HCT116 (cell line): ENCODE measurements at regions not wholly inside any gene's neighbourhood (a gene's known extent, or its start where the extent isn't known, plus 50 kb on each side); places are given as distances from the start of the nearest gene placed in this dataset.

Experiments used
- ATAC-seq: fragments of 200-7000 bp; cut with Tn5 transposase; 2 replicates; pipeline ENCODE4 v1.9.1; 2020; ENCODE audit warnings: mild to moderate bottlenecking, moderate library complexity
- BruUV-seq: library from RNA; stranded (reverse); fragments of 400-500 nt; replicated peaks from 2 replicates; lab custom pipeline; 2021; lab: Mats Ljungman, UMichigan
- CTCF ChIA-PET: fragments of 300-600 bp; sonication (Branson Sonifier 250); formaldehyde crosslinking; loops from one replicate; lab custom pipeline; 2021; ENCODE audit warnings: antibody characterized with exemption; lab: Charles Lee
- POLR2A ChIA-PET: fragments of 300-600, 350-600 bp; sonication (Branson Sonifier 250); formaldehyde crosslinking; loops from one replicate; lab custom pipeline; 2021; ENCODE audit warnings: antibody characterized with exemption; lab: Charles Lee
- RAD21 ChIA-PET, 2 experiments: fragments of 300-600 bp; sonication (Branson Sonifier 250); formaldehyde crosslinking; loops; one replicate each; lab custom pipeline; 2023; ENCODE audit warnings: low total read pairs in 2 of 2; ENCODE audit not compliant: uncharacterized antibody in 2 of 2, unreplicated experiment in 2 of 2, low non-redundant PET in 1 of 2; lab: Charles Lee
- DNase-seq: peaks from one replicate; pipeline ENCODE4 v3.0.0-alpha.2; 2010; ENCODE audit warnings: low read depth, low spot score
- H2AFZ ChIP-seq: fragments of 200-600 bp; shearing (Covaris generic), sonication (generic); 2 replicates; pipeline ENCODE4 v1.6.1; 2017; ENCODE audit warnings: low read depth, mixed run types, mixed read lengths, antibody characterized with exemption, low read length; ENCODE audit not compliant: poor library complexity, severe bottlenecking
- H3K27ac ChIP-seq: 2 replicates; pipeline ENCODE4 v1.5.1; 2012; ENCODE audit warnings: low read depth, low read length
- H3K27me3 ChIP-seq: fragments of 200-600 bp; sonication (generic); 2 replicates; pipeline ENCODE4 v1.6.1; 2016; ENCODE audit warnings: mixed run types, low read length, mixed read lengths; ENCODE audit not compliant: insufficient read depth
- H3K36me3 ChIP-seq, 2 experiments: fragments of 200-500 bp in 1 of 2; fragments of 200-600 bp in 1 of 2; sonication (Bioruptor generic) in 1 of 2; sonication (generic) in 1 of 2; 2 replicates each; pipeline versions ENCODE4 v1.5.1 to v1.6.1; 2014 to 2016; ENCODE audit warnings: low read length in 2 of 2, inconsistent platforms in 1 of 2, mixed read lengths in 1 of 2, mixed run types in 1 of 2; ENCODE audit not compliant: insufficient read depth in 2 of 2, control insufficient read depth in 1 of 2
- H3K4me1 ChIP-seq, 2 experiments: fragments of 200-600 bp in 1 of 2; sonication (generic) in 1 of 2; 2 replicates each; pipeline versions ENCODE4 v1.5.1 to v1.6.1; 2012 to 2017; ENCODE audit warnings: low read length in 2 of 2, inconsistent platforms in 1 of 2, mild to moderate bottlenecking in 1 of 2, mixed read lengths in 1 of 2, mixed run types in 1 of 2, moderate library complexity in 1 of 2; ENCODE audit not compliant: insufficient read depth in 2 of 2, control insufficient read depth in 1 of 2
- H3K4me2 ChIP-seq: fragments of 200-600 bp; sonication (generic); 2 replicates; pipeline ENCODE4 v1.6.1; 2017; ENCODE audit warnings: mixed run types, low read length, mixed read lengths
- H3K4me3 ChIP-seq, 2 experiments: fragments of 200-600 bp in 1 of 2; sonication (generic) in 1 of 2; replicated peaks in 1 of 2; 2 replicates each; pipeline ENCODE4 v1.5.1; 2011 to 2016; ENCODE audit warnings: low read length in 2 of 2, control low read depth in 1 of 2, low read depth in 1 of 2, mild to moderate bottlenecking in 1 of 2, mixed read lengths in 1 of 2, mixed run types in 1 of 2
- H3K79me2 ChIP-seq: fragments of 200-600 bp; sonication (generic); 2 replicates; pipeline ENCODE4 v1.6.1; 2017; ENCODE audit warnings: mild to moderate bottlenecking, mixed run types, low read length, moderate library complexity, mixed read lengths; ENCODE audit not compliant: insufficient read depth
- H3K9ac ChIP-seq: fragments of 200-600 bp; sonication (generic); 2 replicates; pipeline ENCODE4 v1.6.1; 2016; ENCODE audit warnings: low read length, mixed read lengths
- H3K9me2 ChIP-seq: fragments of 200-600 bp; sonication (generic), shearing (Covaris generic); 2 replicates; pipeline ENCODE4 v1.6.1; 2017; ENCODE audit warnings: mixed run types, mild to moderate bottlenecking, moderate library complexity; ENCODE audit not compliant: insufficient read depth
- H3K9me3 ChIP-seq, 2 experiments: fragments of 200-500 bp in 1 of 2; fragments of 200-600 bp in 1 of 2; sonication (Bioruptor generic) in 1 of 2; sonication (generic) in 1 of 2; 2 replicates each; pipeline ENCODE4 v1.6.1; 2014 to 2017; ENCODE audit warnings: low read length in 2 of 2, mixed read lengths in 2 of 2, inconsistent platforms in 1 of 2, low read depth in 1 of 2, mild to moderate bottlenecking in 1 of 2, mixed run types in 1 of 2, moderate library complexity in 1 of 2; ENCODE audit not compliant: control insufficient read depth in 1 of 2, insufficient read depth in 1 of 2
- H4K20me1 ChIP-seq: fragments of 200-600 bp; sonication (generic), shearing (Covaris generic); 2 replicates; pipeline ENCODE4 v1.6.1; 2017; ENCODE audit warnings: mixed run types, mild to moderate bottlenecking, moderate library complexity; ENCODE audit not compliant: insufficient read depth
- ATF3 ChIP-seq: IDR thresholded peaks from 2 replicates; pipeline ENCODE4 v1.6.1; 2012
- CBX3 ChIP-seq: IDR thresholded peaks from 2 replicates; pipeline ENCODE4 v1.6.1; 2012; ENCODE audit warnings: low read depth
- CEBPB ChIP-seq: IDR thresholded peaks from 2 replicates; pipeline ENCODE4 v1.6.1; 2012; ENCODE audit warnings: low read depth
- CTCF ChIP-seq, 3 experiments: fragments of 200-600 bp in 1 of 3; sonication (generic) in 1 of 3; IDR thresholded peaks in 2 of 3; conservative IDR thresholded peaks in 1 of 3; 2 replicates each; pipeline ENCODE4 v1.5.1; 2012 to 2017; ENCODE audit warnings: low read depth in 2 of 3, low read length in 2 of 3, antibody characterized with exemption in 1 of 3, borderline replicate concordance in 1 of 3, control low read depth in 1 of 3, mild to moderate bottlenecking in 1 of 3, mixed read lengths in 1 of 3, mixed run types in 1 of 3, moderate library complexity in 1 of 3; ENCODE audit not compliant: insufficient read depth in 1 of 3
- EGR1 ChIP-seq: IDR thresholded peaks from 2 replicates; pipeline ENCODE4 v1.6.1; 2012; ENCODE audit warnings: low read depth
- ELF1 ChIP-seq: IDR thresholded peaks from 2 replicates; pipeline ENCODE4 v1.6.1; 2012; ENCODE audit warnings: low read depth, borderline replicate concordance
- EZH2 ChIP-seq: fragments of 200-600 bp; sonication (generic); IDR thresholded peaks from 2 replicates; pipeline ENCODE4 v1.6.1; 2017; ENCODE audit warnings: antibody characterized with exemption, mixed run types
- EZH2phosphoT487 ChIP-seq: fragments of 200-600 bp; IDR thresholded peaks from 2 replicates; pipeline ENCODE4 v1.6.1; 2018; ENCODE audit warnings: antibody characterized with exemption, borderline replicate concordance
- FOSL1 ChIP-seq: IDR thresholded peaks from 2 replicates; pipeline ENCODE4 v1.6.1; 2012; ENCODE audit warnings: low read depth
- POLR2A ChIP-seq: IDR thresholded peaks from 2 replicates; pipeline ENCODE4 v1.7.0; 2011; ENCODE audit warnings: borderline replicate concordance; ENCODE audit not compliant: insufficient read depth, insufficient read length; ENCODE audit errors: extremely low read depth
- POLR2AphosphoS5 ChIP-seq: IDR thresholded peaks from 2 replicates; pipeline ENCODE4 v1.6.1; 2011; ENCODE audit warnings: mild to moderate bottlenecking, low read depth, low read length, moderate library complexity
- SP1 ChIP-seq: IDR thresholded peaks from 2 replicates; pipeline ENCODE4 v1.6.1; 2012; ENCODE audit warnings: low read depth
- SRF ChIP-seq: IDR thresholded peaks from 2 replicates; pipeline ENCODE4 v1.6.1; 2012; ENCODE audit warnings: low read depth
- TCF7L2 ChIP-seq: IDR thresholded peaks from 2 replicates; pipeline ENCODE4 v1.7.0; 2011; ENCODE audit warnings: borderline replicate concordance, inconsistent platforms; ENCODE audit not compliant: insufficient read depth, insufficient read length; ENCODE audit errors: extremely low read depth
- ZFX ChIP-seq: fragments of 450-650 bp; IDR thresholded peaks from 2 replicates; pipeline ENCODE4 v1.6.1; 2017
- intact Hi-C: fragments of 100-400 bp; cut with micrococcal nuclease; formaldehyde crosslinking; loops from 2 replicates; pipeline ENCODE4 v1.10.0; 2022
- TF ChIP-seq, protein P1 (sequence below): IDR thresholded peaks from 2 replicates; pipeline ENCODE4 v1.6.1; 2012; ENCODE audit warnings: low read depth
- TF ChIP-seq, protein P2 (sequence below): IDR thresholded peaks from 2 replicates; pipeline ENCODE4 v1.6.1; 2011; ENCODE audit warnings: mild to moderate bottlenecking, low read length, moderate library complexity; ENCODE audit not compliant: insufficient replicate concordance; ENCODE audit errors: extremely low read depth
- TF ChIP-seq, protein P3 (sequence below): IDR thresholded peaks from 2 replicates; pipeline ENCODE4 v1.6.1; 2012

- Histone ChIP-seq H3K9me3 (no peaks in the 10 kb centered on the region), H2AFZ (no peak overlapping the region), H3K4me3 (no peak overlapping the region), H3K27ac (no peak overlapping the region), H3K4me1 (no peaks in the 10 kb centered on the region), H3K36me3 (no peaks in the 10 kb centered on the region), H3K79me2 (no peaks in the 10 kb centered on the region), H3K4me2 (no peak overlapping the region), H3K9me2 (no peaks in the 10 kb centered on the region), H3K27me3 (peaks cover 4% of the 10 kb centered on the region; the same call in 1 of the 2 replicates), H4K20me1 (no peaks in the 10 kb centered on the region), H3K9ac (no peak overlapping the region)
- DNase-seq (no peak), ATAC-seq (no peak)
- TF ChIP-seq, protein P1, sequence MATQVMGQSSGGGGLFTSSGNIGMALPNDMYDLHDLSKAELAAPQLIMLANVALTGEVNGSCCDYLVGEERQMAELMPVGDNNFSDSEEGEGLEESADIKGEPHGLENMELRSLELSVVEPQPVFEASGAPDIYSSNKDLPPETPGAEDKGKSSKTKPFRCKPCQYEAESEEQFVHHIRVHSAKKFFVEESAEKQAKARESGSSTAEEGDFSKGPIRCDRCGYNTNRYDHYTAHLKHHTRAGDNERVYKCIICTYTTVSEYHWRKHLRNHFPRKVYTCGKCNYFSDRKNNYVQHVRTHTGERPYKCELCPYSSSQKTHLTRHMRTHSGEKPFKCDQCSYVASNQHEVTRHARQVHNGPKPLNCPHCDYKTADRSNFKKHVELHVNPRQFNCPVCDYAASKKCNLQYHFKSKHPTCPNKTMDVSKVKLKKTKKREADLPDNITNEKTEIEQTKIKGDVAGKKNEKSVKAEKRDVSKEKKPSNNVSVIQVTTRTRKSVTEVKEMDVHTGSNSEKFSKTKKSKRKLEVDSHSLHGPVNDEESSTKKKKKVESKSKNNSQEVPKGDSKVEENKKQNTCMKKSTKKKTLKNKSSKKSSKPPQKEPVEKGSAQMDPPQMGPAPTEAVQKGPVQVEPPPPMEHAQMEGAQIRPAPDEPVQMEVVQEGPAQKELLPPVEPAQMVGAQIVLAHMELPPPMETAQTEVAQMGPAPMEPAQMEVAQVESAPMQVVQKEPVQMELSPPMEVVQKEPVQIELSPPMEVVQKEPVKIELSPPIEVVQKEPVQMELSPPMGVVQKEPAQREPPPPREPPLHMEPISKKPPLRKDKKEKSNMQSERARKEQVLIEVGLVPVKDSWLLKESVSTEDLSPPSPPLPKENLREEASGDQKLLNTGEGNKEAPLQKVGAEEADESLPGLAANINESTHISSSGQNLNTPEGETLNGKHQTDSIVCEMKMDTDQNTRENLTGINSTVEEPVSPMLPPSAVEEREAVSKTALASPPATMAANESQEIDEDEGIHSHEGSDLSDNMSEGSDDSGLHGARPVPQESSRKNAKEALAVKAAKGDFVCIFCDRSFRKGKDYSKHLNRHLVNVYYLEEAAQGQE: no peak
- TF ChIP-seq POLR2A (no peak), POLR2AphosphoS5 (no peak), CBX3 (no peak), EGR1 (no peak), ELF1 (no peak), TCF7L2 (no peak), SRF (no peak), ATF3 (no peak), FOSL1 (no peak), EZH2 (no peak), SP1 (no peak), CTCF (IDR thresholded peaks at IDR 0.05 in 2 of 3, conservative IDR thresholded peaks at IDR 0.05 in 1 of 3; ENCODE audit: borderline replicate concordance in 1 of 3, insufficient read depth in 1 of 3, low read depth in 2 of 3, low read length in 2 of 3) (no peak), EZH2phosphoT487 (no peak), CEBPB (no peak), ZFX (no peak)
- TF ChIP-seq, protein P2, sequence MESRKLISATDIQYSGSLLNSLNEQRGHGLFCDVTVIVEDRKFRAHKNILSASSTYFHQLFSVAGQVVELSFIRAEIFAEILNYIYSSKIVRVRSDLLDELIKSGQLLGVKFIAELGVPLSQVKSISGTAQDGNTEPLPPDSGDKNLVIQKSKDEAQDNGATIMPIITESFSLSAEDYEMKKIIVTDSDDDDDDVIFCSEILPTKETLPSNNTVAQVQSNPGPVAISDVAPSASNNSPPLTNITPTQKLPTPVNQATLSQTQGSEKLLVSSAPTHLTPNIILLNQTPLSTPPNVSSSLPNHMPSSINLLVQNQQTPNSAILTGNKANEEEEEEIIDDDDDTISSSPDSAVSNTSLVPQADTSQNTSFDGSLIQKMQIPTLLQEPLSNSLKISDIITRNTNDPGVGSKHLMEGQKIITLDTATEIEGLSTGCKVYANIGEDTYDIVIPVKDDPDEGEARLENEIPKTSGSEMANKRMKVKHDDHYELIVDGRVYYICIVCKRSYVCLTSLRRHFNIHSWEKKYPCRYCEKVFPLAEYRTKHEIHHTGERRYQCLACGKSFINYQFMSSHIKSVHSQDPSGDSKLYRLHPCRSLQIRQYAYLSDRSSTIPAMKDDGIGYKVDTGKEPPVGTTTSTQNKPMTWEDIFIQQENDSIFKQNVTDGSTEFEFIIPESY: no peak
- TF ChIP-seq, protein P3, sequence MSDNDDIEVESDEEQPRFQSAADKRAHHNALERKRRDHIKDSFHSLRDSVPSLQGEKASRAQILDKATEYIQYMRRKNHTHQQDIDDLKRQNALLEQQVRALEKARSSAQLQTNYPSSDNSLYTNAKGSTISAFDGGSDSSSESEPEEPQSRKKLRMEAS: no peak
- BruUV-seq: no TSS peak
- intact Hi-C loops: no loop called here
- RAD21 ChIA-PET: no interaction called here
- CTCF ChIA-PET: no interaction called here
- POLR2A ChIA-PET: no interaction called here
Measured at GRCh38 chr3:194798486-194798885, 112.8 kb downstream of the FAM43A start.
